ENCODE measurements at regions not wholly inside any gene's neighbourhood (a gene's known extent, or its start where the extent isn't known, plus 50 kb on each side); places are given as distances from the start of the nearest gene placed in this dataset.
"Not testable (repeated sequence)": the region's sequence is repeated elsewhere in the genome, so short reads cannot be mapped to it uniquely, and the experiment has no call there.

- H3K9me2 ChIP-seq (ENCODE audit: insufficient read depth) = peaks cover 13% of the 10 kb centered on the region
- not testable (repeated sequence) for DNase-seq (ENCODE audit: low spot score); H3K27ac ChIP-seq (ENCODE audit: low read depth); H2AFZ ChIP-seq; H3K4me3 Mint-ChIP-seq; H4K20me1 ChIP-seq (replicated peaks; ENCODE audit: insufficient read depth); H3K4me1 ChIP-seq (ENCODE audit: insufficient read depth); H3K4me1 Mint-ChIP-seq; H3K4me2 ChIP-seq; H3K36me3 ChIP-seq (ENCODE audit: insufficient read depth); H3K27ac Mint-ChIP-seq; H3K27me3 ChIP-seq (ENCODE audit: insufficient read depth); H3K27me3 Mint-ChIP-seq (ENCODE audit: insufficient read depth, low read depth, poor library complexity); ATAC-seq; H3F3A ChIP-seq (replicated peaks; ENCODE audit: low read depth); H3K4me3 ChIP-seq; H3K79me2 ChIP-seq (replicated peaks; ENCODE audit: insufficient read depth)
- H3K9me3 Mint-ChIP-seq = peaks cover 32% of the 10 kb centered on the region
- peaks cover 18% of the 10 kb centered on the region; the same call in 2 of the 3 replicates for H3K36me3 Mint-ChIP-seq (ENCODE audit: low read depth)
Measured at GRCh38 chr2:224119846-224120245, 80.8 kb upstream of the SERPINE2 start.

DNA sequence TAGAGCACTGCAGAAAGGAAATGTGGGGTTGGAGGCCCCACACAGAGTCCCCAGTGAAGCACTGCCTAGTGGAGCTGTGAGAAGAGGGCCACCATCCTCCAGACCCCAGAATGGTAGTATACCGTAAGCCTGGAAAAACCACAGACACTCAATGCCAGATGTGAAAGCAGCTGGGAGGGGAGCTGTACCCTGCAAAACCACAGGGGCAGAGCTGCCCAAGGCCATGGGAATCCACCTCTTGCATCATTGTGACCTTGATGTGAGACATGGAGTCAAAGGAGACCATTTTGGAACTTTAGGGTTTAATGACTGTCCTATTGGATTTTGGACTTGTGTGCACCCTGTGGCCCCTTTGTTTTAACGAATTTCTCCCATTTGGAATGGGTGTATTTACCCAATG lies 75.3 kb upstream of the SERPINE2 start:
- H3K4me1 ChIP-seq (ENCODE audit: insufficient read depth) = peaks cover 9% of the 10 kb centered on the region
- peaks cover 8% of the 10 kb centered on the region; the same call in 2 of the 3 replicates for H3K4me1 Mint-ChIP-seq
- no peaks in the 10 kb centered on the region for H3K27me3 ChIP-seq (ENCODE audit: insufficient read depth)
- H3K27ac Mint-ChIP-seq = no peak overlapping the region
- no peak overlapping the region for H3K4me3 Mint-ChIP-seq
- H3K27ac ChIP-seq (ENCODE audit: low read depth) = no peak overlapping the region
- no peak for DNase-seq (ENCODE audit: low spot score)
- TF ChIP-seq REST (IDR thresholded peaks at IDR 0.05; ENCODE audit: unreplicated experiment) (no peak), CREB1 (CRISPR knock-in tag; IDR thresholded peaks at IDR 0.05; ENCODE audit: low read depth) (no peak), NANOG (IDR thresholded peaks at IDR 0.05; ENCODE audit: borderline replicate concordance) (no peak), ZNF331 (CRISPR knock-in tag; IDR thresholded peaks at IDR 0.05; ENCODE audit: low read depth) (no peak), EZH2phosphoT487 (IDR thresholded peaks at IDR 0.05; ENCODE audit: unreplicated experiment) (no peak), ZNF114 (CRISPR knock-in tag; IDR thresholded peaks at IDR 0.05) (no peak), EZH2 (IDR thresholded peaks at IDR 0.05; ENCODE audit: low read depth, unreplicated experiment) (no peak), ZNF462 (CRISPR knock-in tag; IDR thresholded peaks at IDR 0.05) (no peak), POLR2AphosphoS5 (IDR thresholded peaks at IDR 0.05; ENCODE audit: low read depth) (no peak), STAT1 (IDR thresholded peaks at IDR 0.05; ENCODE audit: unreplicated experiment) (no peak)
- ATAC-seq = no peak
- H3K79me2 ChIP-seq (replicated peaks; ENCODE audit: insufficient read depth) = no peaks in the 10 kb centered on the region
- no peak overlapping the region for H3K4me3 ChIP-seq
- H3F3A ChIP-seq (replicated peaks; ENCODE audit: low read depth) = no peaks in the 10 kb centered on the region
- peaks cover 16% of the 10 kb centered on the region; the same call in 2 of the 3 replicates for H3K36me3 Mint-ChIP-seq (ENCODE audit: low read depth)
- H4K20me1 ChIP-seq (replicated peaks; ENCODE audit: insufficient read depth) = no peaks in the 10 kb centered on the region
- H3K4me2 ChIP-seq = 0 out of 2 replicates have a peak overlapping the region, but pooled peaks have one; percentile 16
- H3K36me3 ChIP-seq (ENCODE audit: insufficient read depth) = no peaks in the 10 kb centered on the region
- H3K27me3 Mint-ChIP-seq (ENCODE audit: insufficient read depth, low read depth, poor library complexity) = peaks cover 8% of the 10 kb centered on the region
- peaks cover 29% of the 10 kb centered on the region for H3K9me2 ChIP-seq (ENCODE audit: insufficient read depth)
- no peak overlapping the region for H2AFZ ChIP-seq
- peaks cover 27% of the 10 kb centered on the region for H3K9me3 Mint-ChIP-seq
